Thyroid gland (tissue), 4 donors: ENCODE measurements at regions not wholly inside any gene's neighbourhood (a gene's known extent, or its start where the extent isn't known, plus 50 kb on each side); places are given as distances from the start of the nearest gene placed in this dataset.

Experiments used
- DNase-seq, 2 donors: peaks; one replicate each; pipeline ENCODE4 v3.0.0-alpha.2; 2019
- H3K27ac ChIP-seq, 3 donors: fragments of 200-600 bp; sonication (generic); 1 replicate in 2 of 3; 2 replicates in 1 of 3; pipeline ENCODE4 v1.5.1; 2016 to 2019; ENCODE audit warnings: mild to moderate bottlenecking in 1 of 3, moderate library complexity in 1 of 3
- H3K27me3 ChIP-seq: fragments of 200-600 bp; sonication (generic); one replicate; pipeline ENCODE4 v1.5.1; 2019
- H3K36me3 ChIP-seq, 2 donors: fragments of 200-600 bp; sonication (generic); one replicate each; pipeline ENCODE4 v1.5.1; 2016 to 2019
- H3K4me1 ChIP-seq, 2 donors: fragments of 200-600 bp; sonication (generic); one replicate each; pipeline ENCODE4 v1.5.1; 2017 to 2019
- H3K4me3 ChIP-seq, 3 donors: fragments of 200-600 bp; sonication (generic); replicated peaks in 1 of 3; 1 replicate in 2 of 3; 2 replicates in 1 of 3; pipeline ENCODE4 v1.5.1; 2016; ENCODE audit warnings: mild to moderate bottlenecking in 1 of 3
- H3K9me3 ChIP-seq: fragments of 200-600 bp; sonication (generic); one replicate; pipeline ENCODE4 v1.5.1; 2017
- CTCF ChIP-seq, 6 experiments: fragments of 200-600 bp in 3 of 6; fragments of 450-650 bp in 3 of 6; sonication (generic) in 3 of 6; IDR thresholded peaks; one replicate each; pipeline ENCODE4 v1.5.1; 2016 to 2019; ENCODE audit warnings: antibody characterized with exemption in 6 of 6, mild to moderate bottlenecking in 2 of 6, inconsistent platforms in 1 of 6, moderate library complexity in 1 of 6
- POLR2A ChIP-seq, 2 donors: fragments of 450-650 bp; IDR thresholded peaks; one replicate each; pipeline ENCODE4 v1.6.1; 2017; ENCODE audit warnings: antibody characterized with exemption in 2 of 2, mild to moderate bottlenecking in 2 of 2, moderate library complexity in 1 of 2
- WGBS, 2 donors: methylation state at CpG; one replicate each; pipeline ENCODE4 v1.1.5; 2017; 5-methylcytosine and 5-hydroxymethylcytosine counted together
- intact Hi-C: fragments of 100-400 bp; cut with DNase I; formaldehyde crosslinking; loops from one replicate; pipeline ENCODE4 v1.15.1; 2023

DNA sequence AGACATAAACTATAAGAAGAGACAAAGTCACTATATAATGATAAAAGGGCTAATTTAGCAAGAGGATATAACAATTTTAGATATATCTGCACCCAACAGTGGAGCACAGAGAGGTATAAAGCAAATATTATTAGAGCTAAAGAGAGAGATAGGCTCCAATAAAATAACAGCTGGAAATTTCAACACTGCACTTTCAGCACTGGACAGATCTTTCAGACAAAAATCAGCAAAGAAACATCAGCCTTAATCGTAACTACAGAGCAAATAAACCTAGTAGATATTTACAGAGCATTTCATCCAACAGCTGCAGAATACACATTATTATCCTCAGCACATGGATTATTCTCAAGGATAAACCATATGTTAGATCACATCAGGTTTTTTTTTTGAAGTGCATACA, 642.9 kb downstream of the AMY1C start:
- WGBS, 2 donors: 72 to 84% methylated on average over 1 of the region's 1 CpG
- no peaks in the 10 kb centered on the region for H3K36me3 ChIP-seq
- intact Hi-C loops: no loop called here
- H3K27me3 ChIP-seq: no peaks in the 10 kb centered on the region
- no peak for TF ChIP-seq CTCF (IDR thresholded peaks at IDR 0.05)
- no peak for TF ChIP-seq POLR2A (IDR thresholded peaks at IDR 0.05)
- H3K4me3 ChIP-seq: no peak overlapping the region
- H3K27ac ChIP-seq: no peak overlapping the region
- DNase-seq: no peak
- no peaks in the 10 kb centered on the region for H3K9me3 ChIP-seq
- H3K4me1 ChIP-seq: no peaks in the 10 kb centered on the region

DNA sequence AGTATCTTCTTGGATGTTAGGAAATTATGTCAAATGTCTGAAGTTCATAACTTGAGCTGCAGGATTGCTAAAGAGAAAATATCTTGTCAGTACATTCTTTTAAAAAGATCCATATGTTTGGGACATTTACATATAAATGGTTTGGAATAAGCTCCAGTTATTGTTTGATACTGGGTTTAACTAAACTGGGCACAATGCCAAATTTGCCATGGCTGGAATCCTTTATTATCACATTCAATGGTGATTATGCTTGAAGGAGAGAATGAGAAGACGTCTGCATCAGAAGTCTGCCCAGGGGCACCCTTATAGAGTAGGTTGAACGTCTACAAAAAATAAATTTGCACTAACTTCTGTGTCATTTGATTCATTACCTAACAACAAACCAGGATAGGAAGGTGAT, 652.5 kb downstream of the AMY1C start:
- no peaks in the 10 kb centered on the region for H3K4me1 ChIP-seq
- 60 to 64% methylated on average over 2 of the region's 2 CpGs for WGBS, 2 donors
- DNase-seq: no peak

GRCh38 chr1:104403883-104404282, 654.2 kb downstream of the AMY1C start:
- H3K27ac ChIP-seq: no peak overlapping the region
- DNase-seq: no peak
- no peaks in the 10 kb centered on the region for H3K9me3 ChIP-seq
- no peaks in the 10 kb centered on the region for H3K36me3 ChIP-seq
- no peaks in the 10 kb centered on the region for H3K4me1 ChIP-seq
- TF ChIP-seq CTCF (IDR thresholded peaks at IDR 0.05): no peak
- TF ChIP-seq POLR2A (IDR thresholded peaks at IDR 0.05): no peak
- WGBS, 2 donors: 78 to 81% methylated on average over 1 of the region's 1 CpG
- no peaks in the 10 kb centered on the region for H3K27me3 ChIP-seq
- intact Hi-C loops: no loop called here
- no peak overlapping the region for H3K4me3 ChIP-seq

More for the DNA sequence above, 652.5 kb downstream of the AMY1C start:
- Histone ChIP-seq H3K36me3 (no peaks in the 10 kb centered on the region), H3K9me3 (no peaks in the 10 kb centered on the region), H3K27ac (no peak overlapping the region), H3K27me3 (no peaks in the 10 kb centered on the region), H3K4me3 (no peak overlapping the region)
- intact Hi-C loops: no loop called here
- TF ChIP-seq CTCF (IDR thresholded peaks at IDR 0.05) (no peak), POLR2A (IDR thresholded peaks at IDR 0.05) (no peak)

- H3K4me1 ChIP-seq: no peaks in the 10 kb centered on the region
- no peak overlapping the region for H3K27ac ChIP-seq
- H3K27me3 ChIP-seq: no peaks in the 10 kb centered on the region
- H3K4me3 ChIP-seq: no peak overlapping the region
- no peaks in the 10 kb centered on the region for H3K36me3 ChIP-seq
- no peak for TF ChIP-seq CTCF (IDR thresholded peaks at IDR 0.05)
- no peak for TF ChIP-seq POLR2A (IDR thresholded peaks at IDR 0.05)
- WGBS, 2 donors: 61 to 83% methylated on average over 2 of the region's 2 CpGs
- no peak for DNase-seq
- intact Hi-C loops: no loop called here
- H3K9me3 ChIP-seq: no peaks in the 10 kb centered on the region
These were observed 657.0 kb downstream of the AMY1C start for GRCh38 chr1:104406728-104407127.

DNA sequence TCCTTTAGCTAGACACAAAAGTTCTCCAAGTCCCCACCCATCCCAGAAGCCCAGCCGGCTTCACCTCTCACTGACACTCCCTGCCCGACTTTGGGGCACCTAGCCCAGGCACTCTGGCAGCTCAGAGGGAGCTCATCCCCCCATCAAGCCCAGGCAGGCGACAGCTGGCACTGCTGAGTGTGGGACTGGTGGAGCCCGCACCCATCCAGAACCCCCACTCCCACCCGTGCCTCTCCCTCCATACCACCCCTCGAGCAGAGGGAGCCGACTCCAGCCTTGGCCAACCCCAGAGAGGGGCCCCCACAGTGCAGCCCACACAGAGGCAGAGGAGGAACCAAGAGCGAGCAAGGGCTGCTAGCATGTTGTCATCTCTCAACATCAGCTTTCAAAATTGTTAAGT, 658.6 kb downstream of the AMY1C start:
- no peak for TF ChIP-seq POLR2A (IDR thresholded peaks at IDR 0.05)
- TF ChIP-seq CTCF (IDR thresholded peaks at IDR 0.05): no peak
- intact Hi-C loops: no loop called here
- Histone ChIP-seq H3K4me1 (no peaks in the 10 kb centered on the region), H3K27ac (no peak overlapping the region), H3K9me3 (no peaks in the 10 kb centered on the region), H3K36me3 (no peaks in the 10 kb centered on the region), H3K27me3 (no peaks in the 10 kb centered on the region), H3K4me3 (no peak overlapping the region)
- no peak for DNase-seq
- 91 to 93% methylated on average over 5 to 6 of the region's 8 CpGs for WGBS, 2 donors
